ENCODE measurements at regions not wholly inside any gene's neighbourhood (a gene's known extent, or its start where the extent isn't known, plus 50 kb on each side); places are given as distances from the start of the nearest gene placed in this dataset.
A peak's percentile ranks its signal among the peaks of the same experiment; 100 is the strongest.

DNA sequence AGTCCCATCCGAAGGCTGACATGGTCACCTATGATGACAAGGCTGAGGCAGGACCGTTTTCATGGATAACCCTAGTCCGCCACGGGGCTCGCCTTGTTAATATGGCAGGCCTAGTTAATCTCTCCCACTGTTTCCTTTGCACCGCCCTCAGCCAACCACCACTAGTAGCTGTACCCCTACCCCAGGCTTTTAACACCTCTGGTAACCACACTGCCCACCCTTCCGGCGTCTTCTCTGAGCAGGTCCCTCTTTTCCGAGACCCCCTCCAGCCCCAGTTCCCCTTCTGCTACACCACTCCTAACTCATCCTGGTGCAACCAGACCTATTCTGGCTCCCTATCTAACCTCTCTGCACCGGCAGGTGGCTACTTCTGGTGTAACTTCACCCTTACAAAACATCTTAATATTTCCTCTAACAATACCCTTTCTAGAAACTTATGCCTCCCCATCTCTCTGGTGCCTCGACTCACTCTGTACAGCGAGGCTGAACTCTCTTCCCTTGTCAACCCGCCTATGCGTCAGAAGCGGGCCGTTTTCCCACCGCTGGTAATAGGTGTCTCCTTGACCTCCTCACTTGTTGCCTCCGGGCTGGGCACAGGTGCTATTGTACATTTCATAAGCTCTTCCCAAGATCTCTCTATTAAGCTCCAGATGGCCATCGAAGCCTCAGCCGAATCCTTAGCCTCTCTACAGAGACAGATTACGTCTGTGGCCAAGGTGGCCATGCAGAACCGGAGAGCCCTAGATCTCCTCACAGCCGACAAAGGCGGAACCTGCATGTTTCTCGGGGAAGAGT, 964.4 kb downstream of the RPA4 start:
- H3K9ac ChIP-seq (ENCODE audit: insufficient read depth, low read length): no peak overlapping the region
- H3K9me3 ChIP-seq (ENCODE audit: control insufficient read depth, insufficient read depth, low read depth, low read length): no peaks in the 10 kb centered on the region
- H3K27me3 ChIP-seq (ENCODE audit: control insufficient read depth, insufficient read depth, low read length): no peaks in the 10 kb centered on the region
- TF ChIP-seq, protein P1, sequence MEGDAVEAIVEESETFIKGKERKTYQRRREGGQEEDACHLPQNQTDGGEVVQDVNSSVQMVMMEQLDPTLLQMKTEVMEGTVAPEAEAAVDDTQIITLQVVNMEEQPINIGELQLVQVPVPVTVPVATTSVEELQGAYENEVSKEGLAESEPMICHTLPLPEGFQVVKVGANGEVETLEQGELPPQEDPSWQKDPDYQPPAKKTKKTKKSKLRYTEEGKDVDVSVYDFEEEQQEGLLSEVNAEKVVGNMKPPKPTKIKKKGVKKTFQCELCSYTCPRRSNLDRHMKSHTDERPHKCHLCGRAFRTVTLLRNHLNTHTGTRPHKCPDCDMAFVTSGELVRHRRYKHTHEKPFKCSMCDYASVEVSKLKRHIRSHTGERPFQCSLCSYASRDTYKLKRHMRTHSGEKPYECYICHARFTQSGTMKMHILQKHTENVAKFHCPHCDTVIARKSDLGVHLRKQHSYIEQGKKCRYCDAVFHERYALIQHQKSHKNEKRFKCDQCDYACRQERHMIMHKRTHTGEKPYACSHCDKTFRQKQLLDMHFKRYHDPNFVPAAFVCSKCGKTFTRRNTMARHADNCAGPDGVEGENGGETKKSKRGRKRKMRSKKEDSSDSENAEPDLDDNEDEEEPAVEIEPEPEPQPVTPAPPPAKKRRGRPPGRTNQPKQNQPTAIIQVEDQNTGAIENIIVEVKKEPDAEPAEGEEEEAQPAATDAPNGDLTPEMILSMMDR (conservative IDR thresholded peaks at IDR 0.05 in 1 of 2, IDR thresholded peaks at IDR 0.05 in 1 of 2; ENCODE audit: low read depth in 1 of 2, low read length in 2 of 2): no peak
- no peak for TF ChIP-seq EZH2 (IDR thresholded peaks at IDR 0.05; ENCODE audit: low read length, missing control alignments)
- H4K20me1 ChIP-seq (ENCODE audit: control insufficient read depth, extremely low read depth, insufficient read depth, low read length): no peaks in the 10 kb centered on the region
- no peak overlapping the region for H3K4me3 ChIP-seq (replicated peaks in 1 of 4; ENCODE audit: control extremely low read depth in 1 of 4, insufficient read depth in 1 of 4, low read depth in 3 of 4, low read length in 4 of 4)
- no peak overlapping the region for H3K4me2 ChIP-seq (ENCODE audit: extremely low read depth, insufficient read depth, low read length)
- no peak for DNase-seq (ENCODE audit: low read depth in 2 of 2)
- H3K36me3 ChIP-seq (ENCODE audit: control insufficient read depth, insufficient read depth, low read length): no peaks in the 10 kb centered on the region
- no peak overlapping the region for H3K27ac ChIP-seq (ENCODE audit: insufficient read depth, low read length)
- no peak overlapping the region for H2AFZ ChIP-seq (ENCODE audit: low read length)
- no peaks in the 10 kb centered on the region for H3K4me1 ChIP-seq (ENCODE audit: control insufficient read depth, extremely low read depth, insufficient read depth, low read length)
- H3K79me2 ChIP-seq (ENCODE audit: control insufficient read depth, insufficient read depth, low read length): no peaks in the 10 kb centered on the region

DNA sequence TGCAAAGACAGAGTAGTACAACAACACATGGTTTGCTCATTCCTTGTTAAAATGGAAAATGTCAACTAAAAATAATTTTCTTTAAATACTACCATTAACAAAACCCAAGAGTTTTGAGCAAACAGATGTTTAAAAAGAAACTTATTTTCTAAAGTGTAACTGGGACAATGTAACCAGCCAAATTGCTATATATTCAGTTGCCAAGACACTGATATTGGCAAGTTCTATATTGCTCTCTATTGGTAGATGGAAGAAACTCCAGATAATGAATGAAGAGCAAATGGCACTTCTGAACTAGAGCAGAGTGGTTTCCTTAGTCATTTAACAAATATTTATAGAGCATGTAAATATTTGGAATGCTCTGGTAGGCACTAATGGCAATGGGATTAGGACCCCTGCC, 966.2 kb downstream of the RPA4 start:
- Histone ChIP-seq H3K9me3 (ENCODE audit: control insufficient read depth, insufficient read depth, low read depth, low read length) (no peaks in the 10 kb centered on the region), H4K20me1 (ENCODE audit: control insufficient read depth, extremely low read depth, insufficient read depth, low read length) (no peaks in the 10 kb centered on the region), H3K79me2 (ENCODE audit: control insufficient read depth, insufficient read depth, low read length) (no peaks in the 10 kb centered on the region), H3K9ac (ENCODE audit: insufficient read depth, low read length) (no peak overlapping the region), H3K4me1 (ENCODE audit: control insufficient read depth, extremely low read depth, insufficient read depth, low read length) (no peaks in the 10 kb centered on the region), H3K27ac (ENCODE audit: insufficient read depth, low read length) (no peak overlapping the region), H3K4me3 (replicated peaks in 1 of 4; ENCODE audit: control extremely low read depth in 1 of 4, insufficient read depth in 1 of 4, low read depth in 3 of 4, low read length in 4 of 4) (no peak overlapping the region), H2AFZ (ENCODE audit: low read length) (no peak overlapping the region), H3K4me2 (ENCODE audit: extremely low read depth, insufficient read depth, low read length) (no peak overlapping the region), H3K27me3 (ENCODE audit: control insufficient read depth, insufficient read depth, low read length) (no peaks in the 10 kb centered on the region), H3K36me3 (ENCODE audit: control insufficient read depth, insufficient read depth, low read length) (no peaks in the 10 kb centered on the region)
- no peak for DNase-seq (ENCODE audit: low read depth in 2 of 2)
- TF ChIP-seq EZH2 (IDR thresholded peaks at IDR 0.05; ENCODE audit: low read length, missing control alignments): no peak
- TF ChIP-seq, protein P1 (conservative IDR thresholded peaks at IDR 0.05 in 1 of 2, IDR thresholded peaks at IDR 0.05 in 1 of 2; ENCODE audit: low read depth in 1 of 2, low read length in 2 of 2): no peak

DNA sequence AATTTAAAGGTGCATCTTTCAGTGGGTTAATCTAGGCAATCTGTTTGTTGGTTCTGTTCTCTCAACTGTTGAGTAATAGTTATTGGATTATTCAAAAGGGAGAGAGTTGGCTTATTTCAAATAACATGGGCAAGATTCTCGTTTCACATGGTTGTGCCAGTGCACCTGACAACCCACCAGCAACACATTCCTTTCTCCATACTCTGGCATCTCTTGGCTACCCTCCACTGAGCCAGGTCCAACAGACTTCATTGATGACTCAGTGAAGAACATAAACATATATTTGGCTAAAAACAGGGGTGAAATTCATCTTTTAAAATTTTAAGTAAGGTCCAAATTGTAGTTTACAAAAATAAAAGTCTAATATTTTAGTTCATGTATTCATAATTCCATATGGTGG, 967.2 kb downstream of the RPA4 start:
- no peak overlapping the region for H3K4me3 ChIP-seq (replicated peaks in 1 of 4; ENCODE audit: control extremely low read depth in 1 of 4, insufficient read depth in 1 of 4, low read depth in 3 of 4, low read length in 4 of 4)
- H3K79me2 ChIP-seq (ENCODE audit: control insufficient read depth, insufficient read depth, low read length): no peaks in the 10 kb centered on the region
- no peaks in the 10 kb centered on the region for H3K4me1 ChIP-seq (ENCODE audit: control insufficient read depth, extremely low read depth, insufficient read depth, low read length)
- TF ChIP-seq, protein P1 (conservative IDR thresholded peaks at IDR 0.05 in 1 of 2, IDR thresholded peaks at IDR 0.05 in 1 of 2; ENCODE audit: low read depth in 1 of 2, low read length in 2 of 2): no peak
- TF ChIP-seq EZH2 (IDR thresholded peaks at IDR 0.05; ENCODE audit: low read length, missing control alignments): no peak
- H4K20me1 ChIP-seq (ENCODE audit: control insufficient read depth, extremely low read depth, insufficient read depth, low read length): no peaks in the 10 kb centered on the region
- peak in 1 of 2 donors; percentile 1 for DNase-seq (ENCODE audit: low read depth in 2 of 2)
- no peak overlapping the region for H2AFZ ChIP-seq (ENCODE audit: low read length)
- no peak overlapping the region for H3K9ac ChIP-seq (ENCODE audit: insufficient read depth, low read length)
- H3K4me2 ChIP-seq (ENCODE audit: extremely low read depth, insufficient read depth, low read length): no peak overlapping the region
- H3K27ac ChIP-seq (ENCODE audit: insufficient read depth, low read length): no peak overlapping the region
- no peaks in the 10 kb centered on the region for H3K9me3 ChIP-seq (ENCODE audit: control insufficient read depth, insufficient read depth, low read depth, low read length)
- no peaks in the 10 kb centered on the region for H3K36me3 ChIP-seq (ENCODE audit: control insufficient read depth, insufficient read depth, low read length)
- H3K27me3 ChIP-seq (ENCODE audit: control insufficient read depth, insufficient read depth, low read length): no peaks in the 10 kb centered on the region
